ENCODE measurements at regions not wholly inside any gene's neighbourhood (a gene's known extent, or its start where the extent isn't known, plus 50 kb on each side); places are given as distances from the start of the nearest gene placed in this dataset.
"Not testable (repeated sequence)": the region's sequence is repeated elsewhere in the genome, so short reads cannot be mapped to it uniquely, and the experiment has no call there.

DNA sequence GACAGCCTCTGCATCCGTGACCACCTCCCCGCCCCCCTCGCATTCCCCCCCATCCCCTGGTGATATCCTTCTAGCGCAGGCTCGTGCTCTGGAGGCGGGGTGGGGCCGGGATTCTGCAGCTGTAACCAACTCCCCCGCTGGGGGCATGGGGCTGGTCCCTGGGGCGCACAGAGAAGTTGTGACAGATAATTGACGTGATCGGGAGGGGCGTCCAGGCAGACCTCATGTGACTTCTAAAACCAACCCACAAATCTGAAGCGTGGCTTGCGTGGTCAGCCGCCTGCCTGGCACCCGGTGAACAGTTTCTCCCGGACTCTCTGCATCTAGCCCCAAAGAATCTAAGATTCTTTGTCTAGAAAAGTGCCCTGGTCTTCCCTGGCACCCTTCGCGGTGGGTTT is 100.6 kb upstream of the IGF1R start:
- intact Hi-C loops (cut with DNase I), result no loop called here
- 3 to 5% (median 5%) methylated on average over 19 of the region's 19 CpGs for WGBS, 3 donors

DNA sequence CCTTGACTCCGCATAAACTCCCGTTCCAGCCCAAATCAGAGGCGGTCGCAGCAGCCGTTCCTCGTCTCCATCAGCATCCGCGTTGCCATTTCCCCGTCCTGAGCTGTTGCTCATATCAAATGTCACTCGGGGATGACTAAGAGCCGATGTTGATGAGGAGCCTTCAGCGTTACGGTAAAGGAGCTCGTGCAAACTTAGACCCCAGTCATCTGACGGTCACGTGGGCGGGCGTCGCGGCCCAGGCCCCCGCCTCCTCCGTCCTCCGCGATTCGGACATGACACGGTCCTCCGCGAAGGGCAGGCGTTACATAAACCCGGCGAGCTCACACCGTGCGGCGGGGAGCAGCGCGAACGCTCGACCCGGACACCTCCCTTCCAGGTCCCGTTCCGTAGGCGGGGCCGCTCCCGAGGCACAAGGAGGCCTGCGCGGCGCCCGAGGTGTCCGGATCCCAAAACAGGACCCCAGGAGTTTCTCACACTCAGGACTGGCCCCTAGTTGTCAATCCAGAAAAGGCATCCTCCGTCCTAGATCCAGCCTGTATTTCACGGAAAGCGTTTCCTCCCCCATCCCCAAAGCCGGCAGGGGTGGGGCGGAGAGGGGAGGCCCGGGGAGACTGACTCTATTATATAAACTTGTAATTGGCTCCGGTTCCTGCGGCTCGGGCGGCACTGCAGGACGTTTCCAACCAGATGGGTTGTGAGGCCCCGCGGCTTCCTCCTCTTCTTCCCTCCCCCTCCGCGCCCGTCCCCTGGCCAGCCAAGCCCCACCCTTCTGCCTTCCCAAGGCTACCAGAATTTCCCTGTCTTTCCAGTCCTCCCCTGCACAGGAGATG is 100.0 kb upstream of the IGF1R start:
- Histone ChIP-seq H3K4me1 (peaks cover 10% of the 10 kb centered on the region), H3K9me3 (no peaks in the 10 kb centered on the region), H3K27ac (peak overlapping the region; percentile 60), H3K27me3 (ENCODE audit: insufficient read depth in 3 of 3, low read length in 2 of 3) (peaks cover 0 to 31% (median 2%) of the 10 kb centered on the region in 3 donors), H3K4me3 (peak overlapping the region; percentile 74), H3K36me3 (ENCODE audit: insufficient read depth in 1 of 2, low read depth in 1 of 2) (no peaks in the 10 kb centered on the region)
- ATAC-seq (peak; percentile 83 to 94 (median 90)), DNase-seq (peak; percentile 74 to 85)
- WGBS, 3 donors, result 0 to 1% (median 1%) methylated on average over 60 to 65 of the region's 65 CpGs
- intact Hi-C loops (cut with DNase I), result no loop called here
- TF ChIP-seq, protein P1, sequence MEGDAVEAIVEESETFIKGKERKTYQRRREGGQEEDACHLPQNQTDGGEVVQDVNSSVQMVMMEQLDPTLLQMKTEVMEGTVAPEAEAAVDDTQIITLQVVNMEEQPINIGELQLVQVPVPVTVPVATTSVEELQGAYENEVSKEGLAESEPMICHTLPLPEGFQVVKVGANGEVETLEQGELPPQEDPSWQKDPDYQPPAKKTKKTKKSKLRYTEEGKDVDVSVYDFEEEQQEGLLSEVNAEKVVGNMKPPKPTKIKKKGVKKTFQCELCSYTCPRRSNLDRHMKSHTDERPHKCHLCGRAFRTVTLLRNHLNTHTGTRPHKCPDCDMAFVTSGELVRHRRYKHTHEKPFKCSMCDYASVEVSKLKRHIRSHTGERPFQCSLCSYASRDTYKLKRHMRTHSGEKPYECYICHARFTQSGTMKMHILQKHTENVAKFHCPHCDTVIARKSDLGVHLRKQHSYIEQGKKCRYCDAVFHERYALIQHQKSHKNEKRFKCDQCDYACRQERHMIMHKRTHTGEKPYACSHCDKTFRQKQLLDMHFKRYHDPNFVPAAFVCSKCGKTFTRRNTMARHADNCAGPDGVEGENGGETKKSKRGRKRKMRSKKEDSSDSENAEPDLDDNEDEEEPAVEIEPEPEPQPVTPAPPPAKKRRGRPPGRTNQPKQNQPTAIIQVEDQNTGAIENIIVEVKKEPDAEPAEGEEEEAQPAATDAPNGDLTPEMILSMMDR (IDR thresholded peaks at IDR 0.05), result no peak

More for the DNA sequence above, 100.6 kb upstream of the IGF1R start:
- Histone ChIP-seq H3K27me3 (ENCODE audit: insufficient read depth in 3 of 3, low read length in 2 of 3) (peaks cover 0 to 31% (median 2%) of the 10 kb centered on the region in 3 donors), H3K36me3 (ENCODE audit: insufficient read depth in 1 of 2, low read depth in 1 of 2) (no peaks in the 10 kb centered on the region), H3K4me1 (peaks cover 10% of the 10 kb centered on the region), H3K9me3 (no peaks in the 10 kb centered on the region), H3K27ac (peak overlapping the region; percentile 60), H3K4me3 (peak overlapping the region; percentile 74)
- ATAC-seq, result peak; percentile 33 to 66 (median 44)
- peak; percentile 42 to 79 for DNase-seq
- TF ChIP-seq, protein P1 (IDR thresholded peaks at IDR 0.05), result no peak

DNA sequence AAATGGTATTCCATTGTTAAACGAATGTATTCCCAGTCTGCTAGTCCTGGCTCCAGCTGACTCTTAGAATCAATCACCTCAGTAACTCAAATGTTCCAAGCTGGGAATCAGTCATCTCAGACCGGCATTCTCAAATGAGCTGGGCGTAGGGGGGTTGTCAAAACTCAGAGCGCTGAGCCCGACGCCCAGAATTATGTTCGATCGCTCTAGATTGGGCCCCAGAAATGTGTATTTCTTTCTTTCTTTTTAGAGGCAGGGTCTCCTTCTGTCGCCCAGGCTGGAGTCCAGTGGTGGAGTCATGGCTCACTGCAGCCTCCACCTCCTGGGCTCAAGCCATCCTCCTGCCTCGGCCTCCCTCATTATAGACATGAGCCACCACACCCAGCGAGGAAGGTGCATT is 99.3 kb upstream of the IGF1R start:
- H3K4me3 ChIP-seq, result peak overlapping the region; percentile 74
- H3K4me1 ChIP-seq, result peaks cover 10% of the 10 kb centered on the region
- no peak for DNase-seq
- no peak overlapping the region for H3K27ac ChIP-seq
- intact Hi-C loops (cut with DNase I), result no loop called here
- H3K27me3 ChIP-seq (ENCODE audit: insufficient read depth in 3 of 3, low read length in 2 of 3), result peaks cover 0 to 31% (median 2%) of the 10 kb centered on the region in 3 donors
- TF ChIP-seq, protein P1 (IDR thresholded peaks at IDR 0.05), result no peak
- H3K36me3 ChIP-seq (ENCODE audit: insufficient read depth in 1 of 2, low read depth in 1 of 2), result no peaks in the 10 kb centered on the region
- no peaks in the 10 kb centered on the region for H3K9me3 ChIP-seq
- ATAC-seq, result no peak
- WGBS, 3 donors, result 61 to 67% (median 64%) methylated on average over 11 of the region's 11 CpGs

DNA sequence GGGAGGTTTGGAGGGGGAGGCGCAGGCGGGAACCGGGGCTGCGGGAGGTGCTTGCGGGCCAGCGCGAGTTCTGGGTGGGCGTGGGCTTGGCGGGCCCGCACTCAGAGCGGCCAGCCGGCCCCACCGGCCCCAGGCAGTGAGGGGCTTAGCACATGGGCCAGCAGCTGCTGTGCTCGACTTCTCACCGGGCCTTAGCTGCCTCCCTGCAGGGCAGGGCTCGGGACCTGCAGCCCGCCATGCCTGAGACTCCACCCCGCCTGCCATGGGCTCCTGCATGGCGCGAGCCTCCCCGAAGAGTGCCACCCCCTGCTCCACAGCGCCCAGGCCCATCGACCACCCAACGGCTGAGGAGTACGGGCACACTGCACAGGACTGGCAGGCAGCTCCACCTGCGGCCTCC is 98.6 kb upstream of the IGF1R start:
- Histone ChIP-seq H3K4me1 (peaks cover 10% of the 10 kb centered on the region), H3K9me3 (no peaks in the 10 kb centered on the region), H3K27me3 (ENCODE audit: insufficient read depth in 3 of 3, low read length in 2 of 3) (peaks cover 0 to 31% (median 2%) of the 10 kb centered on the region in 3 donors), H3K27ac (no peak overlapping the region), H3K4me3 (no peak overlapping the region), H3K36me3 (ENCODE audit: insufficient read depth in 1 of 2, low read depth in 1 of 2) (no peaks in the 10 kb centered on the region)
- TF ChIP-seq, protein P1 (IDR thresholded peaks at IDR 0.05), result no peak
- ATAC-seq, result no peak
- DNase-seq, result no peak
- WGBS, 3 donors, result 94 to 96% (median 95%) methylated on average over 16 to 26 of the region's 26 CpGs
- intact Hi-C loops (cut with DNase I), result no loop called here

DNA sequence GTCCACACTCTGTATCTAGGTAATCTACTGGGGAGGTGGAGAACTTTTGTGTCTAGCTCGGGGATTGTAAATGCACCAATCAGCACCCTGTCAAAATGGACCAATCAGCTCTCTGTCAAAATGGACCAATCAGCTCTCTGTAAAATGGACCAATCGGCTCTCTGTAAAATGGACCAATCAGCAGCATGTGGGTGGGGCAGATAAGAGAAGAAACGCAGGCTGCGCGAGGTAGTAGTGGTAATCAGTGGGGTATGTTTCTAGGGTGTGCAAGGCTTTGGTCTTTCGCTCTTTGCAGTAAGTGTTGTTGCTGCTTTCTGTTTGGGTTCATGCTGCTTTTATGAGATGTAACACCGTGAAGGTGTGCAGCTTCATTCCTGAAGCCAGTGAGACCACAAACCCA is 98.0 kb upstream of the IGF1R start:
- DNase-seq; H3K4me1 ChIP-seq; intact Hi-C loops (cut with DNase I); H3K9me3 ChIP-seq; H3K36me3 ChIP-seq (ENCODE audit: insufficient read depth in 1 of 2, low read depth in 1 of 2); H3K27ac ChIP-seq; H3K4me3 ChIP-seq; ATAC-seq: not testable (repeated sequence)
- 91 to 93% (median 91%) methylated on average over 7 of the region's 7 CpGs for WGBS, 3 donors
- peaks cover 0 to 31% (median 2%) of the 10 kb centered on the region in 3 donors for H3K27me3 ChIP-seq (ENCODE audit: insufficient read depth in 3 of 3, low read length in 2 of 3)

Measured in psoas muscle (tissue), 7 donors.